OCI-LY1 (cell line): ENCODE measurements at regions not wholly inside any gene's neighbourhood (a gene's known extent, or its start where the extent isn't known, plus 50 kb on each side); places are given as distances from the start of the nearest gene placed in this dataset.

Experiments used
- EZH2 ChIP-seq: fragments of 200-600 bp; sonication (generic), shearing (Covaris generic); IDR thresholded peaks from 2 replicates; pipeline ENCODE4 v1.8.0; 2017; ENCODE audit warnings: borderline replicate concordance, mixed run types, mild to moderate bottlenecking, antibody characterized with exemption, low read length, moderate library complexity, mixed read lengths
- TF ChIP-seq, protein P1 (sequence below): fragments of 200-600 bp; sonication (generic), shearing (Covaris generic); IDR thresholded peaks from 2 replicates; pipeline ENCODE4 v1.5.1; 2017; ENCODE audit warnings: mild to moderate bottlenecking, antibody characterized with exemption, low read length, moderate library complexity, mixed read lengths

DNA sequence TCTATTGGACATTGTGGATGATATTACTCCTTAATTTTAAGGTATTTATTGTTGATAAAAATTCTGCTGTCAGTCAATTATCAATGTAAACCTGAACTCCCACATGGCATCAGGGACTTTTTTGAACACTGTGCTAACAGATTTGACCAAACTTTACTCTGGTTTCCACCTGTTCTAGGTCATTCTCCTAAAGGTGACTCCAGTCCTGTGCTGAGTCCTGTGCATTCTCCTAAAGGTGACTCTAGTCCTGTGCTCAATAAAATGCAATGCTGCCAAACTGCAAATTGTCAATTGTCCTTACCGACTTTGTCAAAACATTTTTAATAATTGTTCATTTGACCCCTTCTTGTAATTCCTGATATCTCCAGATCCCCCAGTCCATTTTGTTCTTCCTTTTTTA is 408.4 kb upstream of the EPHA7 start:
- TF ChIP-seq, protein P1, sequence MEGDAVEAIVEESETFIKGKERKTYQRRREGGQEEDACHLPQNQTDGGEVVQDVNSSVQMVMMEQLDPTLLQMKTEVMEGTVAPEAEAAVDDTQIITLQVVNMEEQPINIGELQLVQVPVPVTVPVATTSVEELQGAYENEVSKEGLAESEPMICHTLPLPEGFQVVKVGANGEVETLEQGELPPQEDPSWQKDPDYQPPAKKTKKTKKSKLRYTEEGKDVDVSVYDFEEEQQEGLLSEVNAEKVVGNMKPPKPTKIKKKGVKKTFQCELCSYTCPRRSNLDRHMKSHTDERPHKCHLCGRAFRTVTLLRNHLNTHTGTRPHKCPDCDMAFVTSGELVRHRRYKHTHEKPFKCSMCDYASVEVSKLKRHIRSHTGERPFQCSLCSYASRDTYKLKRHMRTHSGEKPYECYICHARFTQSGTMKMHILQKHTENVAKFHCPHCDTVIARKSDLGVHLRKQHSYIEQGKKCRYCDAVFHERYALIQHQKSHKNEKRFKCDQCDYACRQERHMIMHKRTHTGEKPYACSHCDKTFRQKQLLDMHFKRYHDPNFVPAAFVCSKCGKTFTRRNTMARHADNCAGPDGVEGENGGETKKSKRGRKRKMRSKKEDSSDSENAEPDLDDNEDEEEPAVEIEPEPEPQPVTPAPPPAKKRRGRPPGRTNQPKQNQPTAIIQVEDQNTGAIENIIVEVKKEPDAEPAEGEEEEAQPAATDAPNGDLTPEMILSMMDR, result no peak
- no peak for TF ChIP-seq EZH2
